Activated gamma-delta T cell treated with Interleukin-2 at 50 U/mL for 16 hours (primary cell): ENCODE measurements at regions not wholly inside any gene's neighbourhood (a gene's known extent, or its start where the extent isn't known, plus 50 kb on each side); places are given as distances from the start of the nearest gene placed in this dataset.

Experiments used
- DNase-seq: peaks from one replicate; pipeline ENCODE4 v3.0.0-alpha.2; 2020

DNA sequence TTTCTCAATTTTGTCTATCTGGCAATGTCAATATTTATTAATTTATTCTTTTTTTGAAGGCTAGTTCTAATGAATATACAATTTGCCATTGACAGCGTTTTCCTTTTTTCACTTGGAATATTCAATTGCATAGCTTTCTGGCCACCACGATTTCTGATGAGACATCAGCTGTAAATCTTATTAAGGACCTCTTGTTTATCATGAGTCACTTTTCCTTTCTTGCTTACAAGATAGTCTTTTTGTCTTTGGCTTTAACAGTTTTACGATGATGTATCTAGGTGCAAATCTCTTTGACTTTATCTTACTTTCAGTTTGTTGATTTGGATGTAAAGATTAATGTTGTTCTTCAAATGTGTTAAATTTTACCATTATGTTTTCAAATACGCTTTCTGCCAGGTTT is 991.6 kb upstream of the SLC10A2 start:
- no peak for DNase-seq

DNA sequence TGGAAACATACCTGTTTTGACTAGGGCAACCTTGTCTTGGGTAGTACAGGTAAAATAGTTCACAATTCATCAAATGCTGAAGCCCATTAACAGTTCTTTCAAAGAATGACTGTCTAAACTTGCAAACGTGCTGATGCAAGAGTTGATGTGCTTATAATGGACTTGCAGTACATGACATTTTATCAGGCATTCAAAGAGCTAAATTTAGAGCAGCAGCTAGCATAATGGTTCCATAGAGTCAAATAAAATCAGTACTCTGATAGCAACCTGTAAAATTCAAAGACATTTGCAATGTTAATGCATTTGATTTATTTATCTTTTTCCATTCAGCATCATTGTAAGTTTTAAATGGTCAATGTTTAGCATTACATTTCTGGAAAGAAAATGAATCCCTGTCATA is 979.7 kb upstream of the SLC10A2 start:
- no peak for DNase-seq

DNA sequence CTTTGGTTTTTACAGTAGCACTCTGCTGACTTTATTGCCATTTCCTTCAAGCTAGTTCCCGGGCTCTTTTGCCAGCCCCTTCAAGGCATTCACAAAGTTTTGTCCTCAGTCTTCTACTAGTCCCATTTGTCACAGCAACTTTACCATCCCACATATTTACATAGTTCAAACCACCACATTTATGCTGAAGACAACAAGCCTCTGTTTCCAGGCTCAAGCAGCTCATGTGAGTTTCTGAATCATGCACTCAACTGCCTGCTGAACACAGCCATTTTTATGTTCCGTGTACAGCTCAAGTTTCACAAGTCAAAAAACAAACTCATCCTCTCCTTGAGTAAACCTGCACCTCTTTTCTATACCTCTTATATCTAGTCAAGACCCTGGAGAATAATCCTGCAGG is 977.0 kb upstream of the SLC10A2 start:
- no peak for DNase-seq

DNA sequence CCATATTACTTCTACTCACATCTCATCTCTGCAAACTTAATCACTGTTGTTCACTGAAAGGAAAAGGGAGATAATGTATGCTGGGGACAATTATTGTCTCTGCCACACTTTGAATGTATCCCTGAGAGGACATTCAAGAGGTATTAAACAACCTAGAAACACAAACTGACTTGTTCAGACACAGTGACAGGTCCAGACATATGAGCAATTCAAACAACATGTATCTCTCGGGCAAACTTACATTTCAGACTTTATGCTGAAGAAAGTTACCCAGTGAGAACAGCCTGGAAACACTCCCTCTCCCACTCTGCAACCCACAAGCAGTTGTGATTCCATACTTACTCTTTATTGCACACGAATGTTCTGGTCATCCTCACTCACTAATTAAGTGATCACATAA is 968.7 kb upstream of the SLC10A2 start:
- DNase-seq: no peak

DNA sequence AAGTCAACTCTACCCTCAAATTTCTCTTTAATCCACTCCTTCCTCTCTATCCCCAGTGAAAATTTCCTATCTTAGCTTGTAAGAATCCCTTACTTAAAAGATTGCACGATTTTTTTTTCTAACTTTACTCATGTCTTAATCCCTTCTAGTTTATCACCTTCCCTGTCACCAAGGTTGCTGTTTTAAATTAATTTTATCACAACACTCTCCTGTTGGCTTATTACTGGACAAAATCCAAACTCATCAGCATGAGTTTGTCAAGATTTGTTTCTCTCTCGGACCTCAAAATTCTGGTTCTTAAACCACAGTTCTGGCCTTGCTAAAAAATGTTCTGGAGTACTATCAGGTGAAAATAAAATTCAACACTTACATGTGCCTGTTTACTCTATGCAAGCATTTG is 959.1 kb upstream of the SLC10A2 start:
- no peak for DNase-seq

DNA sequence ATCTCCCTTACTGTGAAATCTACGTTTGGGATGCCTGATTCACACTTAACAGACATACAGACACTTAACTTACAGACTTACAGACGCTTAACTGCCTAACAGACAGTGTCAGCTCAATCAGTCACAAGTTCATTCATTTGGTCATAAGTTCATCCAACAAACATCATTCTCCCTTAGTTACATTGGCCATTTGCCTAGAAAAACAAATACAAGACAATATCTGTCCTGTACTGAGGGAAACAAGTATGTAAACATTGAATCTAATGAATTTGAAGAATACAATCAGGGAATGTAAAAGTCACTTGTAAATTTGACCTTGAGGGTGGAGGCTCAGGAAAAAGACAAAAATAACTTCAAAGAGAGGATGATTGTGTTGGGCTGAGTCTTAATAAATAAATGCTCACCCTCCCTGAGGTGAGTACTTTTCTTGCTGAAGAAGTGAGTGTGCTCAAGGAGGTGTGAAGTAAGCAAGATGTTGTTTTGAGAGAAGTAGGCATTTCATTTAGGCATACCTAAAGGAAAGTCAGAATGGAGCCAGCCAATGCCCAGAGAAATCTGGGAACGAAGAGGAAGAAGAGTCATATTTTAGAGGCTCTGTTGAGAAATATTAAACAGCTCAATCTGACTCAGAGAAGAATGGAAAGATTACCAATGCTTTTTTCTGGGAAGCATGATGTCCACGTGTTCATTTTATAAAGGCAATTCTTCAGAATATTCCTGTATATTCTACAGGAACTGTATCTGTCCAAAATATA is 958.4 kb upstream of the SLC10A2 start:
- DNase-seq: no peak

DNA sequence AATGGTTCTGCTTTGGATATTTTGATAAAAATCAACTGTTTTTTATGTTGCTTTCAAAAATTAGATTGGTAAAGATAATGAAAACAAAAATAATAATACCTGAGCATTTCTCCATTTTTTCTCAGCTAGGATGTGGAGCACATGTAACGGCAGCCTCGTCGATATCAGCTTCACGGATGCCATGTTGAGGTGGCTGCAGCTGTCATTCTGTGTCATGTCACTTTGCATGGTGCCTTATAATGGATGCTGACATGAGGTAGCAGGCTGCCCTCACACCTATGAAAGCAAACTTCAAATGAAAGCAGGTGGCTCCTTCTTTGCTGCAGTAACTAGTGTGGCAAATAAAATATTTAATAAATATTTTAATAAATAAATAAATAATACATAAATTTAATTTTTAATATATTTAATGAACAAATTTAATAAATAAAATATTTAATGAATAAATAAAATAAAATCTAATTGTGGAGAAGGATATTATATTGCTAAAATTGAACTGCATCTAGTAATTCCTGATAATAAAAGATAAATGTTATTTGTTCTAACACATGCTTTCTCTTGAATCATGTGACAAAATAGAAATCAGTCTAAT is 955.7 kb upstream of the SLC10A2 start:
- DNase-seq: no peak

DNA sequence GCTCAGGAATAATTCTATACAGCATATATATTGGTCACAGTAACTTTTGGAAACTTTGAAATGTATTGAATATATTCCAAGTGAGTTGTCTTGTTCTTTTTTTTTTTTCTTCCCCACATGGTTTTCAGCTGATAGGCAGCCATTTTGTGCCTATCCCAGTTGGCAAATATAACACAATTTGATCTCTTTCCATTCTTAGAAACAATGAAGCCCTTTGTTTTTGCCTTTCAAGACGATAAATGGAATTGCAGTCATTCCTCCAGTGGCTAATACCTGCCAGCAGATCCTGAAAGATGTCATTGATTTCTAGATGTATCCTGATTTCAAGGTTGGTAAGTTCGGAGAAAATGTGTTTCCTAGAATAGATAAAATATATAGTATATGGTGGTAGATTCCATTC is 951.1 kb upstream of the SLC10A2 start:
- DNase-seq: no peak

DNA sequence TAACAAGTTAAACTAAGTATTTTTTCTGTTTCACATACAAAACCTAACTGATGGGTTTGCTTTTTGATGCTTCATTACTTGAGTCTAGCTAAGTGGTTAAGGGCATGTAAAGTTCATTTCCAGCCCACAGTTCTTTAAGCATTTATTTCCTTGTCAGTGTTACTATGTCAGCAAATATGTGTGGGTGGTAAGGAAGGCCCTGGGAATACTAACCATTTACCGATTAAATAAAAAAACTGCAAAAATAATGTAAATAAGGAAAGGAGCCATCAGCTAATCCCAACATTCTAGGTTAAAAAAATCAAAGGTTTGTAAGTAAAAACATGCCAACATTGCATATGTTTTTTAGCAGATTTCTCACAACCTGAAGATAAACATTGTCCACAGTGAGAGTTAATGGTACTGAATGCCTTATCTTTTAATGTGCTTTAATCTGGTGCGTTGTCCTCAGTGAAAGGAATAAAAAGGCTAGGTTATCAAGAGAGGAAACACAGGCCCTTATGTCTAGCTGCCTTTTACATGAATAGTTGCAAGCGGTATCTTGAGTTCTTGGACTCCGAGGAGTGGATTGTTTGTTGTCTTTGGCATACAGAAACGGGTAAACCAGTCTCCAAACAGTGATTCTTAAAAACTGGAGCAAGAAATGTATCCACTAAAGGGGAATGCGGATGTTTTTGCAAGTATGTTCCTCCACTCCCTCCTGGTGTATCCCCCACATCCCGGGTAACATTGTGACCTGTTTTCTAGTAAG is 949.6 kb upstream of the SLC10A2 start:
- DNase-seq: no peak

DNA sequence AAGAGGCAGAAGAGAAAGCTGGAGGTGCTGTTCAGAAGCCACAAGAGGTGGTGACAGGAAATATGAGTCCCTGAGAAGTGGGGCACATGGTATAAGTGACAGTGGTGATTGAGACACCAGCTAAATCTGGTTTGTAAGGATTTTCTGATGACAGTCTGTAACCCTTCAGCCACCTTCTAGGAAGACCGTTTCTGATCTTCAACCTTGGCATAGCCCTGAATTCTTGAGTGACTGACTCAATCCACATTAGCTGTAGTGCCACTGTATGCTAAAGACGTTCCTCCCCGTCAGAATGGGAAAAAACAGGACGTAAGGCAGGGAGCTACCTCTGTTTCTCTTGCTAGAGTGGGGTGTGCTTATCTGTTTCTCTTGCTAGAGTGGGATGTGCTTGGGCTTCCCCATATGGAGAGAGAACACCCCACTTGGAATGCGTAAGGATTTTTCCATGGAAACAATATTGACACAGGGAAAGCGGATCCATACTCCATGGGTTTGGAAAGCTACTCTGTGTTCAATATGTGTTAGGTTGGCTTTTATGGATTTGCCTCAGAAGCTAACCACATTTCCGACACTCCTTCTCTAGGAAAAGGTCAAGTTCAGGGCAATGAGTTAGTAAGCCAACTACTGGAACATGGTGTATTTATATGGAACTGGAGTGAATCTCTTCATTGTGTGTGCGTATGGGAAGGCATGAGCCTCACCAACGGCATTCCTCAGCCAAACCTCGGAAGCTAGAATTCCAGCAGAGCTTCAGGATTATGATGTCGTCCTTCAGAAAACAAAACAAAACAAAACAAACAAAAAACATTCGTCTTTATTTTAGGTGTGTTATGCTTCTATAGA is 948.8 kb upstream of the SLC10A2 start:
- DNase-seq: no peak

DNA sequence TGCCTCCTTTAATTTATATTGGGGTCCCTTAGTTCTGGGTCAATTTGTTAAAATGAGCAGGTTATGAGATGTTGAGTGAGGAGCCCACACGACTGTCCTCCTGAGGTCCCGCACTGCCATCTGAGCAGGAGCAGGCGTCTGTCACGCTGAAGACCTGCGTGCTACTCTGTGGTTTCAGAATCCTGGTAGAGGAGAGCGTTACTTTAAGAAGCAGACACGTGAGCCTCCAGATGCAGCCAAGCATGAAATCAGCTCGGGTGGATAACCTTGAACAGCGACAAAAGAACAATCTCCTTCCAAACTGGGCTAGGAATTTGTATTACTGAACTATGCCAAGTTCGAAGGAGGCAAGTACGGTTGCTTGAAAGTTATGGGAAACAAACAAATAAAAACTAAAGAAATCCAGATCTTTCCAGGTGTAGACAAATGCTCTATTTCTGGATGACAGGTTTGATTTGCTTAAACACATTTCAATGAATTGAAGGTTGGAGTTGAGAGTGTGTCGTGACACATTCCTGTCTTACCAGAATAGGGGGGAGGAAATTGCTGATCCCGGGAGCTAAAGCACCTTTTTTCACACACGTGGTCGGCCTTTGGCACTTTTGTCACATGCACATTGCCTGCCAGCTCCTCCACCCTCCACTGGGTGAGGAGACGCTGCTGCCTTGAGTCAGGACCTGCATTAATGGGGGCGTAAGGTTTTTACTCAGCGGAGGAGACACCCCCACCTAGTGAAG is 945.5 kb upstream of the SLC10A2 start:
- no peak for DNase-seq

DNA sequence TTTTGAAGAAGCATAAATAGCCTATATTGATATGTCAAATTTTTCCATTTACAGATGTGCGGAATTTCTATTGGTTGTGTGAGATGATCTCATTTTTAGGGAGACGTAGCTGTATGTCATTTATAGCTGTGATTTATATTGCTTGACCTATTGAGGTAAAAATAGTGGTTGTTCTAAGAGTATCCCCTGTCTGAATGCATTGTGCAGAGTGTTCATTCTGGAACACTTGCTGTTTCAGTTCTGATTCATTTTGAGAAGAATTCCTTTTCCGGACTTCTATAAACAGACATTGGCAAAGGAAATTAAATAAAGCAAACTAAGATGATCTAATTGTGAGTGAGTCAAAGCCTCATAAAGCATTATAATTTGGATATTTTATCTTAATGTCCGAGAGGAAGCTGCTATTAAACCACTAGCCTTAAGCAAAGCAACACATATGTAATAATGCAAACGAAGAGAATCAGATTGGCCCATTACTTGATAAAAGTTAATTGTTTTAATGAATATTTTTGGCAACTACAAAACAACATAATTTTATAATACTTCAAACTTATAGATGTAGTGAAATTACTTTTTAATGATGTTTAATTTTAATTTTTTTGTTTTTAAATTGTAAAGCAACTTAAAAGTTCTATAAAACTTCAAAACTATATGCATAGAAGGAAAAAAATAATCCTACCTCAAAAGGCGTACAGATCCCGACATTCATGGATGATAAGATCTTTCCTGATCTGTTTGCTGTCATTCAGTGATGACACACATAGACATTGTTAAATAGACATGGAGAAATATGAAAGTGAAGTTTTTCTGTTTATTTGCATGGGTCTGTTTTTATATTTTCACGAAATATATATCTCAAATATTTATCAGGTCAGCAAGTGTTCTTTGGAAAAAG is 942.6 kb upstream of the SLC10A2 start:
- no peak for DNase-seq

DNA sequence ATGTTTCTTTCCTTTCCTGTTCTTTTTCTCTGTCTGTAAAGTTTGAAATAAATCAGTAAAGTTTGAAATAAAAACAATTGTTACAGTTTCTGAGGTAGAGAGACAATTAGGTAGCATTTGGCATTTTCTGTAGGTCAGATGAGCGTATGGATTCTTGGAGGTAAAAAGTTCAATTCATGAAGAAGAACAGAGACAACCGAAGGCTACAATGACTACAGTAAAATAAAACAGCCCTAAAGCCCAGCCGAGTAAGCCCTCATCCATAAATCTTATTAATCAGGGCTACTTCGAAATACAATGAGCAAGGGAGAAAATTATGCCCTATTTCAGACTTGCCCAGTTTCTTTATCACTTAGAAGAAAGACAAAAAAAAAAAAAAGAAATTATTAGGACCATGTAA is 941.9 kb upstream of the SLC10A2 start:
- DNase-seq: no peak

DNA sequence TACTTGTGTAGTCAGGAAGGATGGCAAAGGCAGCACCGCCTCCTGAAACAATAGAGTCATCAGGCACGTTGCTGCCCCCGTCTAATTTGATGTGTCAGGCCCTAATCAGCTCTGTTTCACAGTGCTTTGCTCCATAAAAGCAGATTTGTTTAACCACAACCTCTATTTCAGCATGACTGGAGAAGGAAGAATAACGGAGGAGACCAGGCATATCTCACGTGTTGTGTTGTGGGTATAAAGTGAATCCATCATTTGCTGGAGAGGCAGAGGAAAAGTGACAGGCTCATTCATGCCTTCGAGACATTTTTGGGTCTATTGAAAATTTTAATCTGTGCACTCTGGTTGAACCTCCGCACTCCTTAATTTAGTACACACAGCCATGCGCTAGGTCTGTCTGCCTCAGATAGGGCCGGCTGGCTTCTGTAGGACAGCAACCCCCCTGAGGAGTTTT is 940.4 kb upstream of the SLC10A2 start:
- DNase-seq: no peak

DNA sequence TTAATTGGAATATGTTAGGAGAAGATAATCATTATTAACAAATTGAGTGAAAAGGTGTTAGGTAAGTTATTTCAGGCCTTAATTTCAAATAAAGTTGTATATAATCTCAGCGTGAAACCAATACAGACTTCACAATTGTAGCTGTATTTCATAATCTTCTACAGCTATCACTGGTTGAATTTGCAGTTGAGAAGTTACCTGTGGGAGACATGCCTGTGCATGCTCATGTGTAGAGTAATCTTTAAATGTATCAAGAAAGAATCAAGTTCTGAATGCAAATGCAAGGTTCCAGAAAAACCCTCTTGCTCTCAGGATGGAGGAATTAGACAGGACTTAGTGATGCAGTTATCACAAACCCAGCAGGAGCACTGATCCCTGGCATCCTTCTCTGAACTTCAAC is 938.4 kb upstream of the SLC10A2 start:
- no peak for DNase-seq

DNA sequence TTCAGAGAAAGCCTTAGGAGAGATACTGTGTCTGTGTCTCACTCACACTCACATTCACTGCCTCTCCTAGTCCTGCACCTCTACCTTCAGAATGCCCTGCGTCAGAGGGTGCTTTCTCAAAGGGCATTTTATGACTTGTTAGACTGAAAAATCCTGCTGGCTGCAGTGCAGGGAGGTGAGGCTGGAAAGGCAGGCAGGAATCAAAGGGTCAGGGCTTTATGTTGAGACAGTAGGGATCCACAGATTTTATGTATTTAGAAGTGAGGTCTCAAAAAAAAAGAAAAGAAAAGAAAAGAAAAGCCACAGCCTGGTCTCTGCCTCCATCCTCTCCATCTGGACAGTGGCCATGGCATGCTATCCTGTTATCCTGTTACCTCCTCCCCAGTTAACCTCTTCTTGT is 936.0 kb upstream of the SLC10A2 start:
- no peak for DNase-seq

DNA sequence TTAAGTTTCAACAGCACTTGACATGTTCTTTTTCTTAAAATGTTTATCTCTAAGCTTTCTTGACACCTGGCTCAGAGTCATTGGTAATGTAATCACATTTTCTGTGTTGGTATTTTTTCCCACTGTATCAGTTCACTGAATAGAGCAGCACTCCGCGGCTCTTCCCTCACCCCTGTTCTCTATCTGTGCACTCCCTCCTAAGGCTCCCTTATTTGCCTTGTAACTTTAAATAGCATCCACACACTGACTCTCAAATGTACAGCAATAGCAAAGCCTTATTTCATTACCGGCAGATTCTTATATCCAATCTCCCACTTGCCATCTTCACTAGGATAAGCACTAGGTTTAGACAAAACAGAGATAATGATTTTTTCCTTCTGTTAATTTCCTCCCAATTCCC is 935.5 kb upstream of the SLC10A2 start:
- no peak for DNase-seq

DNA sequence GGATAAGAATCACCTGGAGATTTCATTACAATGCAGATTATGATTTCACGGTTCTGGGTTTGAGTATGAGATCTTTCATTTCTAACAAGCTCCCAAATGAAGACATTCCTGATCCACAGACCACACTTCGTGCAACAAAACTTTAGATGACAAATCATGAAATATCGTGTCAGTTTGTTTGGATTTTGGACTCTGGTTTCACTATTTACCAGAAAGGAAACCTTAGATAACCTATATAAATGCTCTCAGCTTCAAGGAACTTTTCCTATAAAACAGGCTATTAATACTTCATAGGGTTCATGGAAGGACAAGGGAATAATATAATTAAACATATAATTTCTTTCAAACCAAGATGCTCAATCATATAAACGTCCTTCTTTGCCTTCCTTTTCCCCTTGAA is 930.5 kb upstream of the SLC10A2 start:
- no peak for DNase-seq

DNA sequence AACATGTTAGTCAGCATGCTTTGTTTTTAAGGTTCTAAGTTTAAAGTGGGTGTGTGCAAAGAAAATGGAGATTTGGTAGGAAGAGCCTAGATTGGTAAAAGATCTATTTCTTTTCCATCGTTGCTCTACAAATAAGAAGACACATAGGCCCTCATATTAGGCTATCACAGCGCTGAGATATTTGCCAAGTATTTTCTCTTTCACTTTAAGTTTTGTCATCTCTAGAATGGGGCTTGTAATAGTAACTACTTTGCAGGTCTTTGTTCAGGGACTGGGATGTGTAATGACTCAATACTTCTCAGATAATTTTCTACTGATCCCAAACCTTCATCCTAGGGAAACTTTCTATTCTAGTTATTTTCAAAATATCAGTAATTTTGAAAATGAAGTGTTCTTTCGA is 917.7 kb upstream of the SLC10A2 start:
- DNase-seq: no peak

DNA sequence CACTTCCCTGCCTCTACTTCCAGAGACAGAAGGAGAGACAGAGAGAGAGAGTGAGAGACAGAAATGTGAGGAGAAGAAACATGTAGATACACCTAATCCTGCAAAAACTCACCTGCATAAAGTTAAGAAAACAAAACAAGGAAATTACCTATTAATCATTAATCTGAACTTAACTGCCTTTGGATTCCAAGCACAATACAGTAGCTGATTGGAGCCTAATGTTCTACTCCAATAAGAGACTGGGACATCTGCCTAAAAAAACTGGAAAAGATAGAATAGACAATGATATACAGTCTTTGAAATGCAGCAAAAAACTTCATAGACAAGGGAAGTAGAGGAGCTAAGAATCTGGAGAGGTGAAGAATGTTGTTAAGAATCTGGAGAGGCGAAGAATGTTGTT is 910.2 kb upstream of the SLC10A2 start:
- DNase-seq: no peak

DNA sequence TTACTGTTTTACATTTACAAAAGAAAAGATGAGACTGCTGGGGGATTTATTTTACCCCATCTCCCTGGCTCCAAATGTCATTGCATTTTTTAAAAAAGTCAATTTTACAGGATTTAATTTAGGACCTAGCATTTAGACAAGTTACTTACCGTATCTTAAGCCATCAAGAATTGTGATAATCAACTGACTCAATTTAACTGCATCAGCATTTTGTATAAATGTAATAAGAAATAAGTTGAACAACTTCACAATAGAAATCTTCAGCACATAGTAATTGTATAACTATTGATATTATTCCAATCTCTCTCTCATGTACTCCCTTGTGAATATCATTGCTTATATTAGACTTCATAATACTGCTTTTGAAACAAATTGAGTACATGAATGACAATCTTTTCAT is 907.5 kb upstream of the SLC10A2 start:
- no peak for DNase-seq
